Smooth muscle cell (in vitro differentiated cells): ENCODE measurements at regions not wholly inside any gene's neighbourhood (a gene's known extent, or its start where the extent isn't known, plus 50 kb on each side); places are given as distances from the start of the nearest gene placed in this dataset.

ENCODE experiments used
- DNase-seq: peaks from one replicate; lab custom pipeline; 2025; ENCODE audit not compliant: unreplicated experiment; lab: John Stamatoyannopoulos, UW
- H2AFZ ChIP-seq: fragments of 200-600 bp; sonication (generic); 2 replicates; pipeline ENCODE4 v1.6.0; 2016; ENCODE audit warnings: antibody characterized with exemption, low read depth, mild to moderate bottlenecking
- H3F3A ChIP-seq: fragments of 200-600 bp; sonication (generic); 2 replicates; pipeline ENCODE4 v1.6.0; 2017; ENCODE audit warnings: antibody characterized with exemption, low read depth
- H3K27ac ChIP-seq: fragments of 200-600 bp; sonication (generic); 2 replicates; pipeline ENCODE4 v1.5.1; 2016; ENCODE audit warnings: low read depth, mild to moderate bottlenecking
- H3K27me3 ChIP-seq: fragments of 200-600 bp; sonication (generic); 2 replicates; pipeline ENCODE4 v1.6.1; 2016; ENCODE audit warnings: low read depth, mild to moderate bottlenecking
- H3K36me3 ChIP-seq: fragments of 200-600 bp; sonication (generic); 2 replicates; pipeline ENCODE4 v1.5.1; 2016; ENCODE audit warnings: low read depth
- H3K4me1 ChIP-seq: fragments of 200-600 bp; sonication (generic); 2 replicates; pipeline ENCODE4 v1.5.1; 2016; ENCODE audit warnings: low read depth
- H3K4me2 ChIP-seq: fragments of 200-600 bp; sonication (generic); 2 replicates; pipeline ENCODE4 v1.6.0; 2016; ENCODE audit warnings: mild to moderate bottlenecking
- H3K4me3 ChIP-seq: fragments of 200-600 bp; sonication (generic); 2 replicates; pipeline ENCODE4 v1.5.1; 2016; ENCODE audit warnings: mild to moderate bottlenecking
- H3K79me2 ChIP-seq: fragments of 200-600 bp; sonication (generic); 2 replicates; pipeline ENCODE4 v1.6.0; 2016; ENCODE audit warnings: low read depth, mild to moderate bottlenecking
- H3K9ac ChIP-seq: fragments of 200-600 bp; sonication (generic); 2 replicates; pipeline ENCODE4 v1.6.0; 2016; ENCODE audit warnings: low read depth
- H3K9me3 ChIP-seq: fragments of 200-600 bp; sonication (generic); replicated peaks from 2 replicates; pipeline ENCODE4 v1.5.1; 2016; ENCODE audit warnings: low read depth
- H4K20me1 ChIP-seq: fragments of 200-600 bp; sonication (generic); 2 replicates; pipeline ENCODE4 v1.6.0; 2016; ENCODE audit warnings: low read depth
- WGBS: methylation state at CpG from one replicate; pipeline ENCODE4 v1.1.7; 2016; ENCODE audit warnings: low lambda C conversion rate; 5-methylcytosine and 5-hydroxymethylcytosine counted together
- TF ChIP-seq, protein P1 (sequence below): fragments of 200-600 bp; sonication (generic); IDR thresholded peaks from 2 replicates; pipeline ENCODE4 v1.5.1; 2017; ENCODE audit warnings: borderline replicate concordance, mild to moderate bottlenecking, antibody characterized with exemption; ENCODE audit not compliant: insufficient read depth, poor library complexity, severe bottlenecking

DNA sequence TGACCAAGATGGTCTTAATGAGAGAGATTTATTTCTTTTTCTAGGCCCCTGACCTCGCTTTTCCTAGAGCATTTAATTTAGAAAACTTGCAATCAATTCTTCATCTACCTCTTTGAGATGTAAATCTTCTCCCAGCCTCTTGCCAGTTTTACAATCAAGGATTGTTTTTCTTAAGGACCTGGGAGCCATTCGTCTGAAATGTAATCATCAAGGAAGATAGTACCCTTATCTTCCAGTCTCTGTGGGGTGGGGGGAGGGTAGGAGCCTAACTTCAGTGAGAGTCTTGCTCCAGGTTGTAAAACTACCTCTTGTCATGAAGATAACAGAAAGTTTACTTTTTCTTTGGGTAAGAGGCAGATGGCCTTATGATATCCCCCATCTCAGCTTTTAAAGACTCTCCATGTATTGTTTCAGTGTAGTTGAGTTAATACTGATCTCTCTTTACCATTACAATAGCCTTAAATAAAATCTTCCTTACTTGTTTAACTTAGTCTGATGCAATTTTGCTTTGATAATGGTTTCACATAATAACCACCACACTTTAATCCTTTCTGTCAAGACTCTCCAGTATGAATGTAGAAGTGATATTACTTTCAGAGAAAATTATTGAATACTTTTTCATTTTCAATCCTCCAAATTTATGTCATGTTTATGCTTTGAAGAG is 110.2 kb upstream of the CPHXL start:
- Histone ChIP-seq H3K4me2 (no peak overlapping the region), H3K27me3 (no peaks in the 10 kb centered on the region), H3F3A (no peaks in the 10 kb centered on the region), H3K9me3 (no peaks in the 10 kb centered on the region), H3K79me2 (no peaks in the 10 kb centered on the region), H3K36me3 (no peaks in the 10 kb centered on the region), H3K9ac (no peak overlapping the region), H3K4me3 (no peak overlapping the region), H3K27ac (no peak overlapping the region), H3K4me1 (no peaks in the 10 kb centered on the region), H2AFZ (no peak overlapping the region), H4K20me1 (no peaks in the 10 kb centered on the region)
- TF ChIP-seq, protein P1, sequence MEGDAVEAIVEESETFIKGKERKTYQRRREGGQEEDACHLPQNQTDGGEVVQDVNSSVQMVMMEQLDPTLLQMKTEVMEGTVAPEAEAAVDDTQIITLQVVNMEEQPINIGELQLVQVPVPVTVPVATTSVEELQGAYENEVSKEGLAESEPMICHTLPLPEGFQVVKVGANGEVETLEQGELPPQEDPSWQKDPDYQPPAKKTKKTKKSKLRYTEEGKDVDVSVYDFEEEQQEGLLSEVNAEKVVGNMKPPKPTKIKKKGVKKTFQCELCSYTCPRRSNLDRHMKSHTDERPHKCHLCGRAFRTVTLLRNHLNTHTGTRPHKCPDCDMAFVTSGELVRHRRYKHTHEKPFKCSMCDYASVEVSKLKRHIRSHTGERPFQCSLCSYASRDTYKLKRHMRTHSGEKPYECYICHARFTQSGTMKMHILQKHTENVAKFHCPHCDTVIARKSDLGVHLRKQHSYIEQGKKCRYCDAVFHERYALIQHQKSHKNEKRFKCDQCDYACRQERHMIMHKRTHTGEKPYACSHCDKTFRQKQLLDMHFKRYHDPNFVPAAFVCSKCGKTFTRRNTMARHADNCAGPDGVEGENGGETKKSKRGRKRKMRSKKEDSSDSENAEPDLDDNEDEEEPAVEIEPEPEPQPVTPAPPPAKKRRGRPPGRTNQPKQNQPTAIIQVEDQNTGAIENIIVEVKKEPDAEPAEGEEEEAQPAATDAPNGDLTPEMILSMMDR = no peak
- no peak for DNase-seq
- WGBS = 49% methylated on average over 2 of the region's 2 CpGs

GRCh38 chr16:75837264-75837663 is 111.0 kb upstream of the CPHXL start:
- no peaks in the 10 kb centered on the region for H3K36me3 ChIP-seq
- no peaks in the 10 kb centered on the region for H3K9me3 ChIP-seq
- no peak overlapping the region for H3K9ac ChIP-seq
- no peak for DNase-seq
- no peak overlapping the region for H2AFZ ChIP-seq
- H3K4me2 ChIP-seq = no peak overlapping the region
- 53% methylated on average over 2 of the region's 2 CpGs for WGBS
- H3K27me3 ChIP-seq = no peaks in the 10 kb centered on the region
- no peak overlapping the region for H3K27ac ChIP-seq
- H4K20me1 ChIP-seq = no peaks in the 10 kb centered on the region
- no peaks in the 10 kb centered on the region for H3K79me2 ChIP-seq
- TF ChIP-seq, protein P1 = no peak
- H3K4me1 ChIP-seq = no peaks in the 10 kb centered on the region
- H3K4me3 ChIP-seq = no peak overlapping the region
- no peaks in the 10 kb centered on the region for H3F3A ChIP-seq

DNA sequence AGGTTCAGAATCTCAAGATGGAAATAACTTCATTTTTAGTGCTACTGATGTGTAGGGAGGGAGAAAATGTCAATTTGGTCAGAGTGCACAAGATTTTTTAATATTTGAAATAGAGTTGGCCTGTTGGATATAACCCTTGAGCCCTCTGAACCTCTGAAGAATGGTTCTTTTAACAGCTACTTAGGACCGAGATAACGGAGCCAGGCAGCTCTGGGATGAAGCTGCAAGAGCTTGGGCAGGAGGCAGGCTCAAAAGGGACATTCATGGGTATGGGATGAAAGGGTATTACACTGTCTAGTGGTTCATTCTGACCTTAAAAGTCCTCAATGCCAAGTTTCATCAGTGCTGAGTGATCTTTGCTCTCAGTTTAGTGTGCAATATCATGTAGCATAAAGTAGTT is 111.4 kb upstream of the CPHXL start:
- Histone ChIP-seq H2AFZ (no peak overlapping the region), H3K4me1 (no peaks in the 10 kb centered on the region)
- TF ChIP-seq, protein P1 = no peak

GRCh38 chr16:75841517-75841916 is 115.2 kb upstream of the CPHXL start:
- Histone ChIP-seq H3K9ac (no peak overlapping the region), H4K20me1 (no peaks in the 10 kb centered on the region), H3K9me3 (no peaks in the 10 kb centered on the region), H3K4me2 (no peak overlapping the region), H3K27me3 (no peaks in the 10 kb centered on the region), H3K79me2 (no peaks in the 10 kb centered on the region), H3K4me3 (no peak overlapping the region), H3K27ac (no peak overlapping the region), H3K36me3 (no peaks in the 10 kb centered on the region), H3F3A (no peaks in the 10 kb centered on the region), H2AFZ (no peak overlapping the region), H3K4me1 (no peaks in the 10 kb centered on the region)
- DNase-seq = no peak
- TF ChIP-seq, protein P1 = no peak
- 18% methylated on average over 1 of the region's 1 CpG for WGBS

More for the DNA sequence above, 111.4 kb upstream of the CPHXL start:
- 43% methylated on average over 2 of the region's 2 CpGs for WGBS
- no peak for DNase-seq
- Histone ChIP-seq H3K36me3 (no peaks in the 10 kb centered on the region), H3K79me2 (no peaks in the 10 kb centered on the region), H3K4me3 (no peak overlapping the region), H3K4me2 (no peak overlapping the region), H4K20me1 (no peaks in the 10 kb centered on the region), H3K9me3 (no peaks in the 10 kb centered on the region), H3K9ac (no peak overlapping the region), H3K27me3 (no peaks in the 10 kb centered on the region), H3F3A (no peaks in the 10 kb centered on the region), H3K27ac (no peak overlapping the region)
